ENCODE measurements at regions not wholly inside any gene's neighbourhood (a gene's known extent, or its start where the extent isn't known, plus 50 kb on each side); places are given as distances from the start of the nearest gene placed in this dataset.

DNA sequence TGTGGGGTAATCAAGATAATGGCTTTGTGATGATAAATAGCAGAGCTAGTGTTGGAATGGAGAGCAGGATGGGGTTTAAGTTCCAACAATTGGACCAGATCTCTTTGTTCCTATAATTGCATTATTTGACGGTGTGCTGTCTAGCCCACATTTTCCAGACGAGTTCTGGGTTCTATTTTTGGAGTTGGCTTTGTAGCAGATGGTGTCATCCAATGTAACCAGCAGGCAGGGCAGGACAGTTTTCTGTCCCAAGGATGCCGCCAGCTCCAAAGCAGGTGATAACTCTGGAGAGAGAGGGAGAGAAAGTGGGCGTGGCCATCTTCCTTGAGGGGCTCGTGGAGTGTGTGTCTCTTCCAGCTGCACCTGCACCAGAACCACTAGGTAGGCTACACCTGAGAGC, 251.3 kb downstream of the KIF4B start:
- no peak overlapping the region for H3K4me2 ChIP-seq (ENCODE audit: low read length)
- no peaks in the 10 kb centered on the region for H3K4me1 ChIP-seq (ENCODE audit: control insufficient read depth, insufficient read depth, low read length)
- peaks cover 4% of the 10 kb centered on the region for H3K9me3 ChIP-seq (replicated peaks; ENCODE audit: low read length)
- no peaks in the 10 kb centered on the region for H3K27me3 ChIP-seq (ENCODE audit: control insufficient read depth, insufficient read depth, low read length)
- H3K9ac ChIP-seq (ENCODE audit: low read depth, low read length): no peak overlapping the region
- H3K4me3 ChIP-seq (ENCODE audit: low read length): no peak overlapping the region
- no peaks in the 10 kb centered on the region for H3K36me3 ChIP-seq (ENCODE audit: insufficient read depth, low read length)

DNA sequence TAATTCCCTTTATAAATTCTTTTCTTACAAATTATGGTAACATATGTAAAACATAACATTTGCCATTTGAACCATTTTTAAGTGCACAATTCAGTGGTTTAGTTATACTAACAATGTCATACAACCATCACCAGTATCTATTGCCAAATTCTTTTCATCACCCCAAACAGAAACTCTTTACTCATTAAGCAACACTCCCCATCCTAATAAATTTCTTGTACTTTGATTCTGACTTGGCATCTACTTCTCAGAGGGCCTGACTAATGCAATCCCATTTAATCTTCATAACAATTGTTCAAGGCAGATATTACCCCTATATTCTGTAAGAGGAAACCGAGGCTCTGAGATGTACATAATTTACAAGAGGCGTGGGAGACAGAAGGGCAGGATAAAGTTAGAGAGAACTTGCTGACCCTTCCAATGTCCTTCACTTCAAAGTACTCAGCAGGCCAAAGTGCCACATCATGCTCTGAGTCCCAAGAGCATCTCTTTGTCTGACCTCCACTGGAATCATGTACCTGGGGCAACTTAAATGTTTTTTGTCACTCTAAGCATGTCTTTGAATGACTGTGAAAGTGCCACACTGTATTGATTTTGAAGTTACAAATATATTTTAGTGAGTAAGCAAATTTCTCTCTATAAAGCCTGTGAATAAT, 255.3 kb downstream of the KIF4B start:
- H3K27me3 ChIP-seq (ENCODE audit: control insufficient read depth, insufficient read depth, low read length): no peaks in the 10 kb centered on the region

DNA sequence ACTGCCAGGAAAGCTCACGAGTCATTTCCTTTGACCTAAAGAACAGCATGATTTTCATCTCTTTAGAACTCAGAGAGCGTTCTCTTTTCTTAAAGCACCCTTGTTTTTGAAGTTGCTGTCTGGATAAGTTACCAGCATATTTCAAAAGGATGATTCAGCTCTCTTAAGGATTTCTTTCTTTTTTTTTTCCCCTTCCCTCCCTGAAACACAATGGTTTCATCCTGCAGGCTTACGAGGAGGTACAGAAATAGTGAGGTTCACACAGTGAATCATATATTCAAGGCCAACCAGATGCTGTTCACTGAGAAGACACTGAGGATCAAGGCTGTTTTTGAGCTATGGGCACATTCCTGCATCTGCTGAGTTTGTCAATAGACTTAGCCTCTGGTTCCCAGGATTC, 257.2 kb downstream of the KIF4B start:
- no peak overlapping the region for H3K9ac ChIP-seq (ENCODE audit: low read depth, low read length)
- H3K27me3 ChIP-seq (ENCODE audit: control insufficient read depth, insufficient read depth, low read length): no peaks in the 10 kb centered on the region
- no peaks in the 10 kb centered on the region for H3K4me1 ChIP-seq (ENCODE audit: control insufficient read depth, insufficient read depth, low read length)

More for the DNA sequence above, 255.3 kb downstream of the KIF4B start:
- Histone ChIP-seq H3K9ac (ENCODE audit: low read depth, low read length) (no peak overlapping the region), H3K4me1 (ENCODE audit: control insufficient read depth, insufficient read depth, low read length) (no peaks in the 10 kb centered on the region), H3K9me3 (replicated peaks; ENCODE audit: low read length) (peaks cover 4% of the 10 kb centered on the region), H3K36me3 (ENCODE audit: insufficient read depth, low read length) (no peaks in the 10 kb centered on the region), H3K4me3 (ENCODE audit: low read length) (no peak overlapping the region), H3K4me2 (ENCODE audit: low read length) (no peak overlapping the region)

DNA sequence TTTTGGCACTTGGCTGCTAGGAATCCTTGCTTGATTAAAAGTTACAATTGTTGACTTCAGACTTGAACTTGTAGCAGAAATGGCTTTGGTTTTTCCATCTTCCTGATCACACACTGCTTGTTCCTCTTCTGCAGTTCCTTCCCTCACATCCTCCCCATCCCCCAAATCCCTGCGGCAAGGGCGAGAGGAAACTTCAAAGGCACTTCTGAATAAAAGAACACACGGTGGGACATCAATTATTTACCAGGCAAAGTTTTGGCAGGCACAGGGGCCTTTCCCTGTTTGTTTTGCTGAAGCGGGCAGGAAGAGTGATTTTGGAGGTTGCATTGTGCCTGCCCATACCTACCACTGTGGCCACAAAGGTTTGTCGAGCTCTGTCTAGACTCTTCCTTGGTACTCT, 260.9 kb downstream of the KIF4B start:
- Histone ChIP-seq H3K4me3 (ENCODE audit: low read length) (no peak overlapping the region), H3K27me3 (ENCODE audit: control insufficient read depth, insufficient read depth, low read length) (no peaks in the 10 kb centered on the region), H3K9ac (ENCODE audit: low read depth, low read length) (no peak overlapping the region), H3K4me1 (ENCODE audit: control insufficient read depth, insufficient read depth, low read length) (no peaks in the 10 kb centered on the region), H3K9me3 (replicated peaks; ENCODE audit: low read length) (no peaks in the 10 kb centered on the region), H3K4me2 (ENCODE audit: low read length) (no peak overlapping the region), H3K36me3 (ENCODE audit: insufficient read depth, low read length) (no peaks in the 10 kb centered on the region)

More for the DNA sequence above, 257.2 kb downstream of the KIF4B start:
- Histone ChIP-seq H3K9me3 (replicated peaks; ENCODE audit: low read length) (peaks cover 4% of the 10 kb centered on the region), H3K4me2 (ENCODE audit: low read length) (no peak overlapping the region), H3K4me3 (ENCODE audit: low read length) (no peak overlapping the region), H3K36me3 (ENCODE audit: insufficient read depth, low read length) (no peaks in the 10 kb centered on the region)

DNA sequence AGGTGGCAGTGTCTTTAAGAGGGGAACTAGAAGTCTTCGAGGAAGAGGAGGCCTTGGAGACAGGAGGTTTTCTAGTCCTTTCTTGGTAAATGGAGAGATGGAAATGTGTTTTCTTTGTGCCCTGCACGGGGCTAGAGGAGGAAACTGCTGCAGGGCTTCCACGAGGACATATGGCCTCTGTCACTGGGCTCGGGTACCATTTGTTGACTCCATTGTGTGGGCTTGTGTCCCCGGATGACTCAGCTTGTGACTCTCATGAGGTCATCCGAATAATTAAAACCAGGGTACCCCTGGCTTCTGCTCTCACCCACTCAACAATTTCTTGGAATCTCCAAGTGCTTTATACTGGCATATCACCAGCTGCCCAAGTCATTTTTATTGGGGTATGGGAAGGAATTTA, 261.7 kb downstream of the KIF4B start:
- no peak overlapping the region for H3K9ac ChIP-seq (ENCODE audit: low read depth, low read length)
- H3K27me3 ChIP-seq (ENCODE audit: control insufficient read depth, insufficient read depth, low read length): no peaks in the 10 kb centered on the region
- no peaks in the 10 kb centered on the region for H3K4me1 ChIP-seq (ENCODE audit: control insufficient read depth, insufficient read depth, low read length)
- no peaks in the 10 kb centered on the region for H3K36me3 ChIP-seq (ENCODE audit: insufficient read depth, low read length)
- no peak overlapping the region for H3K4me2 ChIP-seq (ENCODE audit: low read length)
- no peaks in the 10 kb centered on the region for H3K9me3 ChIP-seq (replicated peaks; ENCODE audit: low read length)
- no peak overlapping the region for H3K4me3 ChIP-seq (ENCODE audit: low read length)

DNA sequence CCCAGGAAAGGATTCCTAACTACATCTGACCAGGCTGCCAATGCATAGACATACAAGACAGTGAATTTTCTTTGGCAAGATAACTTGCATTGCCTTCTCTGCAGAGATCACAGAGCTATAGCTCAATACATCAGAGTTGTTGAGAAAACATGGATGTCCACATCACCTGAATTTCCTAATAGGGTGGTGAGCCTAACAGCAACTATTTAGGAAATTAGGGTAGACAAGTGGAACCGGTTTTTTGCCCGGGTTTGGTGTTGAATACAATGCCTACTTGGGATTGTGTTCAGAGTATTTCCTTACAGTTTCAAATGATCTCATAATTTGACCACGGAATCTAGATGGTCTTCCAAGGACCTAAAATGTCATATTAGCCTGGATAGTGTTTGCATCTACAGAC, 262.7 kb downstream of the KIF4B start:
- Histone ChIP-seq H3K4me1 (ENCODE audit: control insufficient read depth, insufficient read depth, low read length) (no peaks in the 10 kb centered on the region), H3K9ac (ENCODE audit: low read depth, low read length) (no peak overlapping the region), H3K4me3 (ENCODE audit: low read length) (no peak overlapping the region), H3K4me2 (ENCODE audit: low read length) (no peak overlapping the region), H3K27me3 (ENCODE audit: control insufficient read depth, insufficient read depth, low read length) (no peaks in the 10 kb centered on the region), H3K36me3 (ENCODE audit: insufficient read depth, low read length) (no peaks in the 10 kb centered on the region), H3K9me3 (replicated peaks; ENCODE audit: low read length) (no peaks in the 10 kb centered on the region)

DNA sequence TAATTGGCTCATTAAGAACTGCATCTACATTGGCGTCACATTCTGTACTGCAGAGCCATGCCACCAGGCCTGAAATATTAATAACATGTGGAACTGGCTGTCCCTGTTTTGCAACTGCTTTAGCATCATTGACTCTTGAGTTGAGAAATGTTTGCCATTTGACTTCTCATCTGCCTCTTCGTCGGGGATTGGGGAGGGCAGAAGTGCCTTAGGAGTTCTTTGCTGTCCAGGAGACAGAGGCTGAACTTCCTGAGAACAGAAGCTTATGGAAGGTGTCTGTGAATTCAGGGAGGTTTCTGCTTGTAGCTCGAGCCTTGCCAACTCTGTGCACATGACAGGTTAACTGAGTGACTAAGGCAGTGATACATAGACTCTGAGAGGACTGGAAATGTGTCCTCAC, 265.0 kb downstream of the KIF4B start:
- H3K9ac ChIP-seq (ENCODE audit: low read depth, low read length): no peak overlapping the region
- no peak overlapping the region for H3K4me2 ChIP-seq (ENCODE audit: low read length)
- no peaks in the 10 kb centered on the region for H3K9me3 ChIP-seq (replicated peaks; ENCODE audit: low read length)
- H3K27me3 ChIP-seq (ENCODE audit: control insufficient read depth, insufficient read depth, low read length): no peaks in the 10 kb centered on the region
- H3K4me1 ChIP-seq (ENCODE audit: control insufficient read depth, insufficient read depth, low read length): no peaks in the 10 kb centered on the region
- no peak overlapping the region for H3K4me3 ChIP-seq (ENCODE audit: low read length)
- no peaks in the 10 kb centered on the region for H3K36me3 ChIP-seq (ENCODE audit: insufficient read depth, low read length)

DNA sequence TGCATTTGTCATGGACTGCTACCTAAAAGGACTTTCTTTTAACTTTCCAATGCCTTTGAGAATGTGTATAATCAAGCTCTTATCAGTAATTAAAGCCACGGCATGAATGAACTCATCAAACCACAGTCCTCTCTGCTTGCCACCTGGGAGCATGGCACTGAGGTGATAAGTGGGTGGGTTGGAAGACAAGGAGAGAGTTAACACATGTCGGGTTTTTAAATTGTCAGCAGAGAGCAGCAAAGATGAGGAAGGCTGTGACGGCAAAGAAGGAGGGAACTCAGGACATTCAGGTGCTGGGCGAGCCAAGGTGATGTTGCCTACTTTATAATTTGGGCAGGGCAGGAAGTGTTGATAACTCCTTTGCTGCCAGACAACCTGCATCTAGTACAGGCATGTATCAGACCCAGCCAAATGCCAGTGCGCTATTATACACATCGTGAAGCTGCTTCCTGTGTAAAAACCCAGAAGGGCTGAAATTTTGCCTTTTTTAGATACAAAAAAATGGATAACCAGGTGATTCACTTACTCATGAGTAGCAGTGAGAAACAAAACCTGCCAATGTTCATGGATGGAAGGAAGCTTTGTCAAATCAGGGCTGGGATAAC, 269.1 kb downstream of the KIF4B start:
- no peak overlapping the region for H3K9ac ChIP-seq (ENCODE audit: low read depth, low read length)
- no peak overlapping the region for H3K4me3 ChIP-seq (ENCODE audit: low read length)
- H3K4me2 ChIP-seq (ENCODE audit: low read length): no peak overlapping the region
- H3K27me3 ChIP-seq (ENCODE audit: control insufficient read depth, insufficient read depth, low read length): no peaks in the 10 kb centered on the region
- no peaks in the 10 kb centered on the region for H3K36me3 ChIP-seq (ENCODE audit: insufficient read depth, low read length)
- H3K4me1 ChIP-seq (ENCODE audit: control insufficient read depth, insufficient read depth, low read length): no peaks in the 10 kb centered on the region
- no peaks in the 10 kb centered on the region for H3K9me3 ChIP-seq (replicated peaks; ENCODE audit: low read length)

DNA sequence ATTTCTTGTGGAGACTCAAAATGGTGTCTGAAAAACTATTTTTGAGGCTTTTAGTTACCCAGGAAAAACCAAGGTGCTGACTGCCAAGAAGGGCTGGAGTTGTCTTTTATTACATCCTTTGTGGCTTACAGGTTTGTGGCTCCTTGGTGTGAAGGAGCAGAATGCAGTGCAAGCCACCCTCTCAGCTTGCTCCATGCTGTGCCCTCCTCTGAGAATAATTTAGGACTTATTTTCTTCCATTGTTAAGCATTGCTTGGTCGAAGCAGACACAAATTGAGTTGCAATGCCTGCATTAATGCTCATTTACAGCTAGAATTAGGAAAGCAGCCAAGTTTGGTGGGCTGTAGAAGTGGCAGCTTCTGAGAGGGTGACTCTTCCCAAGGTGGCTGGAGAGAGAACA, 272.2 kb downstream of the KIF4B start:
- no peaks in the 10 kb centered on the region for H3K36me3 ChIP-seq (ENCODE audit: insufficient read depth, low read length)
- no peaks in the 10 kb centered on the region for H3K4me1 ChIP-seq (ENCODE audit: control insufficient read depth, insufficient read depth, low read length)
- no peaks in the 10 kb centered on the region for H3K9me3 ChIP-seq (replicated peaks; ENCODE audit: low read length)
- no peak overlapping the region for H3K4me3 ChIP-seq (ENCODE audit: low read length)
- H3K9ac ChIP-seq (ENCODE audit: low read depth, low read length): no peak overlapping the region
- no peak overlapping the region for H3K4me2 ChIP-seq (ENCODE audit: low read length)
- H3K27me3 ChIP-seq (ENCODE audit: control insufficient read depth, insufficient read depth, low read length): no peaks in the 10 kb centered on the region

DNA sequence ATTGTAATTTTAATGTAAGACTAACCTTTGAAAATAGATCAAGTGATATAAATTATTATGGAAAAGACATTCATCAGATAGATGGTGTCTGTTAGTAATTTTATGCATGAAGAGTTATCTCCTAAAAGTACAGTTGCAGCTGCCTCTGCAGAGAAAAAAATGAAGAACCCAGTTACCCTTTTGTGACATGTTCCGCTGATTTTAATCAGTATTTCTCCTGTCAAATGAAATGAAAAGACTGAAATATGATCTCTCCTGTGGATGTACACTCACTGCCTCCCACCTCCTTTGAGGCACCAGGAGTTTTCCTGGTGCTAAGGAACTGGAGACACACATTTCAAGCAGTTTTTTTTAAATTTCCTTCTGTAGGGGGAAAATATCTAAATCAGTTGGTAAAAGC, 277.4 kb downstream of the KIF4B start:
- Histone ChIP-seq H3K36me3 (ENCODE audit: insufficient read depth, low read length) (no peaks in the 10 kb centered on the region), H3K9me3 (replicated peaks; ENCODE audit: low read length) (no peaks in the 10 kb centered on the region), H3K9ac (ENCODE audit: low read depth, low read length) (no peak overlapping the region), H3K27me3 (ENCODE audit: control insufficient read depth, insufficient read depth, low read length) (no peaks in the 10 kb centered on the region), H3K4me3 (ENCODE audit: low read length) (no peak overlapping the region), H3K4me2 (ENCODE audit: low read length) (no peak overlapping the region), H3K4me1 (ENCODE audit: control insufficient read depth, insufficient read depth, low read length) (no peaks in the 10 kb centered on the region)

DNA sequence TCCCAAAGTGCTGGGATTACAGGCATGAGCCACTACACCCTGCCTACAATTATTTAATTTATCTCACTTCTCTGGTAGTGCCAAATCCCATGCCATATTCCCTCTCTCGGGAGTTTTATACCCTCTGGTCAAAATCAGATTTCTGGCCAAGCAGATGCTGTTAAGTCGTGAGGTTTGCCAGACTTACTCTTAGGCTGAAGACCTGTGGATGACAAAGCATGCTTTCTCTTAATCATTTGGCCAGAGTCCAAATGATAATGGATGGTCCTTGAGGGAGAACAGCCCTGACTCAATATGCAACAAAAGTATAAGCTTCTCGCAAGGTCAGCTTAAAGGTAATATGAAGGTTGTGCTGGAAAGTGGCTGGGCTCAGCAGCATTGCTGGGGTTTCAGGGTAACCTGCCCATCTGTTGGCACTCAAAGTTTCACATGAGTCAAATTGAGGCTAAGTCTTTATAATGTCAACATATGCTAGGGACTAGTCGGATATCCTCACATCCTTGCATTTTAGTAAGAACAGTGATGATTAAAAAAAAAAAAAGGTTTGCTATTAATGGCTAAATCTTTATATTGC, 280.1 kb downstream of the KIF4B start:
- Histone ChIP-seq H3K9ac (ENCODE audit: low read depth, low read length) (no peak overlapping the region), H3K36me3 (ENCODE audit: insufficient read depth, low read length) (no peaks in the 10 kb centered on the region), H3K4me1 (ENCODE audit: control insufficient read depth, insufficient read depth, low read length) (no peaks in the 10 kb centered on the region), H3K27me3 (ENCODE audit: control insufficient read depth, insufficient read depth, low read length) (no peaks in the 10 kb centered on the region), H3K4me2 (ENCODE audit: low read length) (no peak overlapping the region), H3K9me3 (replicated peaks; ENCODE audit: low read length) (peaks cover 2% of the 10 kb centered on the region), H3K4me3 (ENCODE audit: low read length) (no peak overlapping the region)

DNA sequence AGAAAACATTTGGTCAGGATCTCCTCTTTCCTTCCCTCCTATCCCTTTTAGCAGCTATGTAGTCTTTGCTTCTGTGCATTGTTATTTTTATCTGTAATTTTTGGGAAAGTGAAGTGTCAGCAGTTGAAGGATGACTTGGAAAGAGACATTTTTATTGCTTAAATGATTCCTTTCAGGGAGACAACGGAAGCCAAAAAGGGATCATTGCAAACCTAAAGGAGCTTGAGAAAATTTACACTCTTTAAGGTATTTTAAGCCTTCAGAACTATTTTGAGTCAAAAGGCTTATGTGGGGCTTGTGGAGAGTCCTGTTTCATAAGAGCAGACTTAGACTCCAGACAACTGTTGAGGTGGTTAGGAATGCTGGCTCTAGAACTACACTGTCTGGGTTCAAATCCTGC, 281.6 kb downstream of the KIF4B start:
- no peak overlapping the region for H3K4me3 ChIP-seq (ENCODE audit: low read length)
- no peaks in the 10 kb centered on the region for H3K4me1 ChIP-seq (ENCODE audit: control insufficient read depth, insufficient read depth, low read length)
- H3K9me3 ChIP-seq (replicated peaks; ENCODE audit: low read length): peaks cover 3% of the 10 kb centered on the region

More for the DNA sequence above, 281.6 kb downstream of the KIF4B start:
- no peak overlapping the region for H3K9ac ChIP-seq (ENCODE audit: low read depth, low read length)
- no peak overlapping the region for H3K4me2 ChIP-seq (ENCODE audit: low read length)
- no peaks in the 10 kb centered on the region for H3K36me3 ChIP-seq (ENCODE audit: insufficient read depth, low read length)
- H3K27me3 ChIP-seq (ENCODE audit: control insufficient read depth, insufficient read depth, low read length): no peaks in the 10 kb centered on the region

All from skeletal muscle satellite cell (primary cell).